ENCODE measurements at regions not wholly inside any gene's neighbourhood (a gene's known extent, or its start where the extent isn't known, plus 50 kb on each side); places are given as distances from the start of the nearest gene placed in this dataset.
"Not testable (repeated sequence)": the region's sequence is repeated elsewhere in the genome, so short reads cannot be mapped to it uniquely, and the experiment has no call there.

GRCh38 chrX:106220177-106220576 lies 52.1 kb downstream of the PWWP3B start:
- DNase-seq (ENCODE audit: low read depth): no peak

GRCh38 chrX:106243376-106243775 lies 75.3 kb downstream of the PWWP3B start:
- DNase-seq (ENCODE audit: low read depth): no peak

GRCh38 chrX:106246511-106246910 lies 78.4 kb downstream of the PWWP3B start:
- DNase-seq (ENCODE audit: low read depth): no peak

- no peak for DNase-seq (ENCODE audit: low read depth)
These were observed 79.1 kb downstream of the PWWP3B start for GRCh38 chrX:106247162-106247561.

- DNase-seq (ENCODE audit: low read depth): no peak
These were observed 81.7 kb downstream of the PWWP3B start for GRCh38 chrX:106249706-106250379.

- DNase-seq (ENCODE audit: low read depth): peak; percentile 1
These were observed 95.7 kb downstream of the PWWP3B start for GRCh38 chrX:106263817-106264216.

GRCh38 chrX:106273947-106274587 lies 106.0 kb downstream of the PWWP3B start:
- DNase-seq (ENCODE audit: low read depth): not testable (repeated sequence)

GRCh38 chrX:106275172-106275571 lies 107.1 kb downstream of the PWWP3B start:
- DNase-seq (ENCODE audit: low read depth): not testable (repeated sequence)

GRCh38 chrX:106278951-106279350 lies 110.8 kb downstream of the PWWP3B start:
- no peak for DNase-seq (ENCODE audit: low read depth)

GRCh38 chrX:106281383-106281782 lies 113.3 kb downstream of the PWWP3B start:
- DNase-seq (ENCODE audit: low read depth): no peak

GRCh38 chrX:106283841-106284240 lies 115.7 kb downstream of the PWWP3B start:
- no peak for DNase-seq (ENCODE audit: low read depth)

- DNase-seq (ENCODE audit: low read depth): no peak
These were observed 116.4 kb downstream of the PWWP3B start for GRCh38 chrX:106284431-106285025.

- DNase-seq (ENCODE audit: low read depth): no peak
These were observed 118.0 kb downstream of the PWWP3B start for GRCh38 chrX:106286053-106286650.

- DNase-seq (ENCODE audit: low read depth): not testable (repeated sequence)
These were observed 122.7 kb downstream of the PWWP3B start for GRCh38 chrX:106290778-106291177.

GRCh38 chrX:106291779-106292390 lies 123.8 kb downstream of the PWWP3B start:
- DNase-seq (ENCODE audit: low read depth): not testable (repeated sequence)

GRCh38 chrX:106300239-106300638 lies 132.1 kb downstream of the PWWP3B start:
- DNase-seq (ENCODE audit: low read depth): no peak

GRCh38 chrX:106300656-106301055 lies 132.6 kb downstream of the PWWP3B start:
- no peak for DNase-seq (ENCODE audit: low read depth)

GRCh38 chrX:106302304-106302703 lies 134.2 kb downstream of the PWWP3B start:
- no peak for DNase-seq (ENCODE audit: low read depth)

- no peak for DNase-seq (ENCODE audit: low read depth)
These were observed 138.4 kb downstream of the PWWP3B start for GRCh38 chrX:106306391-106306947.

GRCh38 chrX:106323357-106323756 lies 155.3 kb downstream of the PWWP3B start:
- DNase-seq (ENCODE audit: low read depth): no peak

GRCh38 chrX:106331606-106332005 lies 163.5 kb downstream of the PWWP3B start:
- no peak for DNase-seq (ENCODE audit: low read depth)

- DNase-seq (ENCODE audit: low read depth): no peak
These were observed 173.7 kb downstream of the PWWP3B start for GRCh38 chrX:106341823-106342222.

Measured in M059J (cell line).